ENCODE measurements at regions not wholly inside any gene's neighbourhood (a gene's known extent, or its start where the extent isn't known, plus 50 kb on each side); places are given as distances from the start of the nearest gene placed in this dataset.
"Not testable (repeated sequence)": the region's sequence is repeated elsewhere in the genome, so short reads cannot be mapped to it uniquely, and the experiment has no call there.

GRCh38 chr18:4527826-4528225 is 72.7 kb upstream of the DLGAP1 start:
- TF ChIP-seq, protein P1, sequence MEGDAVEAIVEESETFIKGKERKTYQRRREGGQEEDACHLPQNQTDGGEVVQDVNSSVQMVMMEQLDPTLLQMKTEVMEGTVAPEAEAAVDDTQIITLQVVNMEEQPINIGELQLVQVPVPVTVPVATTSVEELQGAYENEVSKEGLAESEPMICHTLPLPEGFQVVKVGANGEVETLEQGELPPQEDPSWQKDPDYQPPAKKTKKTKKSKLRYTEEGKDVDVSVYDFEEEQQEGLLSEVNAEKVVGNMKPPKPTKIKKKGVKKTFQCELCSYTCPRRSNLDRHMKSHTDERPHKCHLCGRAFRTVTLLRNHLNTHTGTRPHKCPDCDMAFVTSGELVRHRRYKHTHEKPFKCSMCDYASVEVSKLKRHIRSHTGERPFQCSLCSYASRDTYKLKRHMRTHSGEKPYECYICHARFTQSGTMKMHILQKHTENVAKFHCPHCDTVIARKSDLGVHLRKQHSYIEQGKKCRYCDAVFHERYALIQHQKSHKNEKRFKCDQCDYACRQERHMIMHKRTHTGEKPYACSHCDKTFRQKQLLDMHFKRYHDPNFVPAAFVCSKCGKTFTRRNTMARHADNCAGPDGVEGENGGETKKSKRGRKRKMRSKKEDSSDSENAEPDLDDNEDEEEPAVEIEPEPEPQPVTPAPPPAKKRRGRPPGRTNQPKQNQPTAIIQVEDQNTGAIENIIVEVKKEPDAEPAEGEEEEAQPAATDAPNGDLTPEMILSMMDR (IDR thresholded peaks at IDR 0.05) = not testable (repeated sequence)
- TF ChIP-seq POLR2A (IDR thresholded peaks at IDR 0.05; ENCODE audit: low read depth); EP300 (IDR thresholded peaks at IDR 0.05): not testable (repeated sequence)
